ENCODE measurements at regions not wholly inside any gene's neighbourhood (a gene's known extent, or its start where the extent isn't known, plus 50 kb on each side); places are given as distances from the start of the nearest gene placed in this dataset.

DNA sequence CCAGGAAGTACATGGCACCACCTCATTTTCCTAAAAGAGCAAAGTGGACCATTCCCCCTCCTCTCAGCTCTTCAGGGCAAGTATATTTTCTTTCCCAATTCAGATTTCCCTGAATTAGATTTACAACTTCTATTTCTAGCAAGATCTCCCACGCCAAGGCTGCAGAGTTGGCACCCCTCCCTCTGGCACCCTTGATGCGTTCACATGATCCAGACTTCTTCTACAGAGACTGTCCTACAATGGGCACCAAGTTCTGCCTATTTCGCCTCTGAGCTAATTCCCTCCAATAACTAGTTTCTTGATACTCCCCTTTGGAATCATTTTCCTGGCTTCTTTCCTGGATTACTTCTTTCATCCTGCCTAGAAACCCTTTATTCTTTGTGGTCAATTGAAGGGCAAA, 122.0 kb downstream of the CDC7 start:
- TF ChIP-seq, protein P1, sequence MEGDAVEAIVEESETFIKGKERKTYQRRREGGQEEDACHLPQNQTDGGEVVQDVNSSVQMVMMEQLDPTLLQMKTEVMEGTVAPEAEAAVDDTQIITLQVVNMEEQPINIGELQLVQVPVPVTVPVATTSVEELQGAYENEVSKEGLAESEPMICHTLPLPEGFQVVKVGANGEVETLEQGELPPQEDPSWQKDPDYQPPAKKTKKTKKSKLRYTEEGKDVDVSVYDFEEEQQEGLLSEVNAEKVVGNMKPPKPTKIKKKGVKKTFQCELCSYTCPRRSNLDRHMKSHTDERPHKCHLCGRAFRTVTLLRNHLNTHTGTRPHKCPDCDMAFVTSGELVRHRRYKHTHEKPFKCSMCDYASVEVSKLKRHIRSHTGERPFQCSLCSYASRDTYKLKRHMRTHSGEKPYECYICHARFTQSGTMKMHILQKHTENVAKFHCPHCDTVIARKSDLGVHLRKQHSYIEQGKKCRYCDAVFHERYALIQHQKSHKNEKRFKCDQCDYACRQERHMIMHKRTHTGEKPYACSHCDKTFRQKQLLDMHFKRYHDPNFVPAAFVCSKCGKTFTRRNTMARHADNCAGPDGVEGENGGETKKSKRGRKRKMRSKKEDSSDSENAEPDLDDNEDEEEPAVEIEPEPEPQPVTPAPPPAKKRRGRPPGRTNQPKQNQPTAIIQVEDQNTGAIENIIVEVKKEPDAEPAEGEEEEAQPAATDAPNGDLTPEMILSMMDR (conservative IDR thresholded peaks at IDR 0.05; ENCODE audit: low read length): no peak
- DNase-seq (ENCODE audit: low read depth): no peak
- no peak overlapping the region for H3K4me3 ChIP-seq (ENCODE audit: low read length)

DNA sequence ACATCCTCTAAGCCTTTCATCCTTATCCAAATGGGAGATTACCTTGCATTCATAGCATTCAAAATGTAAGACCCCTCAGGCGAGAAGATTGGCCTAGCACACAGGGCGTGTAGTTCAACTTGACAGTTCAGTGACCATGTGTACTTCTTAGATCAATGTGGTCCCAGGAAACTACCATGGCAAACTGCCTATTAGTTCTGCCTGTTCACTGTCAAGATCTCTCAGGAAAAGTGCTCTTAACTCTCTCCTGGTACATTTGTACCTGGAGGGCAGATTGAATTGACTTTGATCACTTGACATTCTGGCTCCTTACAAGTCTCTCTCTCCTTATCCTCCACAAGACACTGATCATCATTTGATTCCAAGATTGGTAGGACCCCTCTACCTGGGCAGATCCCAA, 122.4 kb downstream of the CDC7 start:
- H3K4me3 ChIP-seq (ENCODE audit: low read length): no peak overlapping the region
- TF ChIP-seq, protein P1 (conservative IDR thresholded peaks at IDR 0.05; ENCODE audit: low read length): no peak
- no peak for DNase-seq (ENCODE audit: low read depth)

DNA sequence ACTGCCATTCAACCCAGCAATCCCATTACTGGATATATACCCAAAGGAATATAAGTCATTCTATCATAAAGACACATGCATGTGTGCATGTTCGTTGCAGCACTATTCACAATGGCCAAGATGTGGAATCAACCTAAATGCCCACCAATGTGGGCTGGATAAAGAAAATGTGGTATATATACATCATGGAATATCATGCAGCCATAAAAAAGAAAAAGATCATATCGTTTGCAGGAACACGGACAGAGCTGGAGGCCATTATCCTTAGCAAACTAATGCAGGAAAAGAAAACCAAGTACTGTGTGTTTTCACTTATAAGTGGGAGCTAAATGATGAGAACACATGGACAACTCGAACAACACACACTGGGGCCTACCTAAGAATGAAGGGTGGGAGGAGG, 123.7 kb downstream of the CDC7 start:
- DNase-seq (ENCODE audit: low read depth): no peak
- no peak overlapping the region for H3K4me3 ChIP-seq (ENCODE audit: low read length)
- TF ChIP-seq, protein P1 (conservative IDR thresholded peaks at IDR 0.05; ENCODE audit: low read length): no peak
